Liver (tissue), 3 donors: ENCODE measurements at regions not wholly inside any gene's neighbourhood (a gene's known extent, or its start where the extent isn't known, plus 50 kb on each side); places are given as distances from the start of the nearest gene placed in this dataset.

Experiments used
- CTCF ChIP-seq: fragments of 150-350 bp; IDR thresholded peaks from 2 replicates; pipeline ENCODE4 v1.5.1; 2017; ENCODE audit warnings: improper control_type of control experiment, low read depth, low read length; ENCODE audit not compliant: missing input control
- FOXA1 ChIP-seq: IDR thresholded peaks from 2 replicates; pipeline ENCODE4 v1.6.1; 2016; ENCODE audit warnings: antibody characterized with exemption
- GABPA ChIP-seq, 2 donors: IDR thresholded peaks in 1 of 2; conservative IDR thresholded peaks in 1 of 2; 2 replicates each; pipeline ENCODE4 v1.6.1; 2016; ENCODE audit warnings: antibody characterized with exemption in 2 of 2, mild to moderate bottlenecking in 1 of 2, moderate library complexity in 1 of 2
- HNF4A ChIP-seq, 2 donors: conservative IDR thresholded peaks; 2 replicates each; pipeline ENCODE4 v1.6.1; 2016; ENCODE audit warnings: antibody characterized with exemption in 2 of 2, mild to moderate bottlenecking in 2 of 2
- HNF4G ChIP-seq: IDR thresholded peaks from 2 replicates; pipeline ENCODE4 v1.6.1; 2016; ENCODE audit warnings: antibody characterized with exemption
- MAX ChIP-seq: IDR thresholded peaks from 2 replicates; pipeline ENCODE4 v1.6.1; 2016; ENCODE audit warnings: antibody characterized with exemption
- RAD21 ChIP-seq, 2 donors: IDR thresholded peaks; 2 replicates each; pipeline ENCODE4 v1.6.1; 2016; ENCODE audit warnings: antibody characterized with exemption in 2 of 2, mild to moderate bottlenecking in 2 of 2
- RXRA ChIP-seq, 2 donors: IDR thresholded peaks; 2 replicates each; pipeline ENCODE4 v1.6.1; 2017 to 2018; ENCODE audit warnings: antibody characterized with exemption in 2 of 2, mild to moderate bottlenecking in 1 of 2
- SP1 ChIP-seq: IDR thresholded peaks from 2 replicates; pipeline ENCODE4 v1.6.1; 2018; ENCODE audit warnings: antibody characterized with exemption, mild to moderate bottlenecking
- TAF1 ChIP-seq: conservative IDR thresholded peaks from 2 replicates; pipeline ENCODE4 v1.6.1; 2016; ENCODE audit warnings: antibody characterized with exemption, mild to moderate bottlenecking
- YY1 ChIP-seq: IDR thresholded peaks from 2 replicates; pipeline ENCODE4 v1.6.1; 2016; ENCODE audit warnings: antibody characterized with exemption, mild to moderate bottlenecking
- ZBTB33 ChIP-seq: IDR thresholded peaks from 2 replicates; pipeline ENCODE4 v1.6.1; 2016; ENCODE audit warnings: antibody characterized with exemption
- TF ChIP-seq, protein P1 (sequence below): IDR thresholded peaks from 2 replicates; pipeline ENCODE4 v1.6.1; 2016; ENCODE audit warnings: antibody characterized with exemption, mild to moderate bottlenecking
- TF ChIP-seq, protein P2 (sequence below): IDR thresholded peaks from 2 replicates; pipeline ENCODE4 v1.6.1; 2016; ENCODE audit warnings: antibody characterized with exemption
- donor health status: healthy.
- donor health status: healthy.

GRCh38 chr12:33253178-33253577 is 186.4 kb downstream of the SYT10 start:
- no peak for TF ChIP-seq CTCF
- no peak for TF ChIP-seq GABPA (IDR thresholded peaks at IDR 0.05 in 1 of 2, conservative IDR thresholded peaks at IDR 0.05 in 1 of 2)
- TF ChIP-seq RAD21 (IDR thresholded peaks at IDR 0.05) = no peak
- TF ChIP-seq SP1 = no peak
- no peak for TF ChIP-seq RXRA (IDR thresholded peaks at IDR 0.05)
- no peak for TF ChIP-seq TAF1
- TF ChIP-seq, protein P1, sequence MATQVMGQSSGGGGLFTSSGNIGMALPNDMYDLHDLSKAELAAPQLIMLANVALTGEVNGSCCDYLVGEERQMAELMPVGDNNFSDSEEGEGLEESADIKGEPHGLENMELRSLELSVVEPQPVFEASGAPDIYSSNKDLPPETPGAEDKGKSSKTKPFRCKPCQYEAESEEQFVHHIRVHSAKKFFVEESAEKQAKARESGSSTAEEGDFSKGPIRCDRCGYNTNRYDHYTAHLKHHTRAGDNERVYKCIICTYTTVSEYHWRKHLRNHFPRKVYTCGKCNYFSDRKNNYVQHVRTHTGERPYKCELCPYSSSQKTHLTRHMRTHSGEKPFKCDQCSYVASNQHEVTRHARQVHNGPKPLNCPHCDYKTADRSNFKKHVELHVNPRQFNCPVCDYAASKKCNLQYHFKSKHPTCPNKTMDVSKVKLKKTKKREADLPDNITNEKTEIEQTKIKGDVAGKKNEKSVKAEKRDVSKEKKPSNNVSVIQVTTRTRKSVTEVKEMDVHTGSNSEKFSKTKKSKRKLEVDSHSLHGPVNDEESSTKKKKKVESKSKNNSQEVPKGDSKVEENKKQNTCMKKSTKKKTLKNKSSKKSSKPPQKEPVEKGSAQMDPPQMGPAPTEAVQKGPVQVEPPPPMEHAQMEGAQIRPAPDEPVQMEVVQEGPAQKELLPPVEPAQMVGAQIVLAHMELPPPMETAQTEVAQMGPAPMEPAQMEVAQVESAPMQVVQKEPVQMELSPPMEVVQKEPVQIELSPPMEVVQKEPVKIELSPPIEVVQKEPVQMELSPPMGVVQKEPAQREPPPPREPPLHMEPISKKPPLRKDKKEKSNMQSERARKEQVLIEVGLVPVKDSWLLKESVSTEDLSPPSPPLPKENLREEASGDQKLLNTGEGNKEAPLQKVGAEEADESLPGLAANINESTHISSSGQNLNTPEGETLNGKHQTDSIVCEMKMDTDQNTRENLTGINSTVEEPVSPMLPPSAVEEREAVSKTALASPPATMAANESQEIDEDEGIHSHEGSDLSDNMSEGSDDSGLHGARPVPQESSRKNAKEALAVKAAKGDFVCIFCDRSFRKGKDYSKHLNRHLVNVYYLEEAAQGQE = no peak
- no peak for TF ChIP-seq HNF4A (conservative IDR thresholded peaks at IDR 0.05)
- TF ChIP-seq HNF4G = no peak
- TF ChIP-seq, protein P2, sequence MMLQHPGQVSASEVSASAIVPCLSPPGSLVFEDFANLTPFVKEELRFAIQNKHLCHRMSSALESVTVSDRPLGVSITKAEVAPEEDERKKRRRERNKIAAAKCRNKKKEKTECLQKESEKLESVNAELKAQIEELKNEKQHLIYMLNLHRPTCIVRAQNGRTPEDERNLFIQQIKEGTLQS = no peak
- TF ChIP-seq ZBTB33 = no peak
- TF ChIP-seq YY1 = no peak
- no peak for TF ChIP-seq MAX
- no peak for TF ChIP-seq FOXA1
